Endothelial cell of umbilical vein (primary cell): ENCODE measurements at regions not wholly inside any gene's neighbourhood (a gene's known extent, or its start where the extent isn't known, plus 50 kb on each side); places are given as distances from the start of the nearest gene placed in this dataset.

Experiments used
- FOS ChIP-seq: IDR thresholded peaks from 2 replicates; pipeline ENCODE4 v1.6.1; 2011; ENCODE audit warnings: mild to moderate bottlenecking, low read length, moderate library complexity, borderline replicate concordance; ENCODE audit not compliant: insufficient read depth
- MAX ChIP-seq: IDR thresholded peaks from 2 replicates; pipeline ENCODE4 v1.6.1; 2011; ENCODE audit not compliant: insufficient read depth, insufficient read length
- POLR2A ChIP-seq: IDR thresholded peaks from 2 replicates; pipeline ENCODE4 v1.6.1; 2012; ENCODE audit warnings: low read depth, mild to moderate bottlenecking, control low read depth, low read length
- TF ChIP-seq, protein P1 (sequence below), 2 donors: IDR thresholded peaks; 1 replicate in 1 of 2; 2 replicates in 1 of 2; pipeline ENCODE4 v1.5.1; 2011; ENCODE audit warnings: low read length in 2 of 2, mild to moderate bottlenecking in 2 of 2, moderate library complexity in 2 of 2, control low read depth in 1 of 2, inconsistent platforms in 1 of 2, low read depth in 1 of 2; ENCODE audit not compliant: insufficient read depth in 1 of 2; ENCODE audit errors: extremely low read depth in 1 of 2

- TF ChIP-seq, protein P1, sequence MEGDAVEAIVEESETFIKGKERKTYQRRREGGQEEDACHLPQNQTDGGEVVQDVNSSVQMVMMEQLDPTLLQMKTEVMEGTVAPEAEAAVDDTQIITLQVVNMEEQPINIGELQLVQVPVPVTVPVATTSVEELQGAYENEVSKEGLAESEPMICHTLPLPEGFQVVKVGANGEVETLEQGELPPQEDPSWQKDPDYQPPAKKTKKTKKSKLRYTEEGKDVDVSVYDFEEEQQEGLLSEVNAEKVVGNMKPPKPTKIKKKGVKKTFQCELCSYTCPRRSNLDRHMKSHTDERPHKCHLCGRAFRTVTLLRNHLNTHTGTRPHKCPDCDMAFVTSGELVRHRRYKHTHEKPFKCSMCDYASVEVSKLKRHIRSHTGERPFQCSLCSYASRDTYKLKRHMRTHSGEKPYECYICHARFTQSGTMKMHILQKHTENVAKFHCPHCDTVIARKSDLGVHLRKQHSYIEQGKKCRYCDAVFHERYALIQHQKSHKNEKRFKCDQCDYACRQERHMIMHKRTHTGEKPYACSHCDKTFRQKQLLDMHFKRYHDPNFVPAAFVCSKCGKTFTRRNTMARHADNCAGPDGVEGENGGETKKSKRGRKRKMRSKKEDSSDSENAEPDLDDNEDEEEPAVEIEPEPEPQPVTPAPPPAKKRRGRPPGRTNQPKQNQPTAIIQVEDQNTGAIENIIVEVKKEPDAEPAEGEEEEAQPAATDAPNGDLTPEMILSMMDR (IDR thresholded peaks at IDR 0.05; ENCODE audit: extremely low read depth in 1 of 2, insufficient read depth in 1 of 2, low read depth in 1 of 2, low read length in 2 of 2), result no peak
- TF ChIP-seq POLR2A (no peak), FOS (no peak), MAX (no peak)
Observed at GRCh38 chr5:66538531-66538930, 57.7 kb upstream of the MAST4 start.
